ENCODE measurements at regions not wholly inside any gene's neighbourhood (a gene's known extent, or its start where the extent isn't known, plus 50 kb on each side); places are given as distances from the start of the nearest gene placed in this dataset.

- Mint-ChIP-seq H3K4me1 (ENCODE audit: low read depth, unreplicated experiment) (peaks cover 4% of the 10 kb centered on the region), H3K27me3 (ENCODE audit: low read depth, unreplicated experiment) (peaks cover 2% of the 10 kb centered on the region), H3K27ac (ENCODE audit: unreplicated experiment) (no peak overlapping the region), H3K4me3 (ENCODE audit: unreplicated experiment) (no peak overlapping the region), H3K9me3 (ENCODE audit: unreplicated experiment) (peaks cover 5% of the 10 kb centered on the region), H3K36me3 (ENCODE audit: low read depth, unreplicated experiment) (no peaks in the 10 kb centered on the region)
- no peak overlapping the region for H3K4me2 ChIP-seq (ENCODE audit: low read length)
- no peak overlapping the region for H3K9ac ChIP-seq (ENCODE audit: low read length)
- H2AFZ ChIP-seq (ENCODE audit: low read depth, low read length) = no peak overlapping the region
- no peak overlapping the region for H3K27ac ChIP-seq (ENCODE audit: low read depth, low read length)
- no peaks in the 10 kb centered on the region for H3K9me3 ChIP-seq (ENCODE audit: insufficient read depth, low read depth, low read length)
- H3K27me3 ChIP-seq (ENCODE audit: insufficient read depth, low read length) = no peaks in the 10 kb centered on the region
- no peaks in the 10 kb centered on the region for H3K36me3 ChIP-seq (ENCODE audit: insufficient read depth, low read length)
- no peaks in the 10 kb centered on the region for H3K79me2 ChIP-seq (ENCODE audit: insufficient read depth, low read length)
- TF ChIP-seq, protein P1, sequence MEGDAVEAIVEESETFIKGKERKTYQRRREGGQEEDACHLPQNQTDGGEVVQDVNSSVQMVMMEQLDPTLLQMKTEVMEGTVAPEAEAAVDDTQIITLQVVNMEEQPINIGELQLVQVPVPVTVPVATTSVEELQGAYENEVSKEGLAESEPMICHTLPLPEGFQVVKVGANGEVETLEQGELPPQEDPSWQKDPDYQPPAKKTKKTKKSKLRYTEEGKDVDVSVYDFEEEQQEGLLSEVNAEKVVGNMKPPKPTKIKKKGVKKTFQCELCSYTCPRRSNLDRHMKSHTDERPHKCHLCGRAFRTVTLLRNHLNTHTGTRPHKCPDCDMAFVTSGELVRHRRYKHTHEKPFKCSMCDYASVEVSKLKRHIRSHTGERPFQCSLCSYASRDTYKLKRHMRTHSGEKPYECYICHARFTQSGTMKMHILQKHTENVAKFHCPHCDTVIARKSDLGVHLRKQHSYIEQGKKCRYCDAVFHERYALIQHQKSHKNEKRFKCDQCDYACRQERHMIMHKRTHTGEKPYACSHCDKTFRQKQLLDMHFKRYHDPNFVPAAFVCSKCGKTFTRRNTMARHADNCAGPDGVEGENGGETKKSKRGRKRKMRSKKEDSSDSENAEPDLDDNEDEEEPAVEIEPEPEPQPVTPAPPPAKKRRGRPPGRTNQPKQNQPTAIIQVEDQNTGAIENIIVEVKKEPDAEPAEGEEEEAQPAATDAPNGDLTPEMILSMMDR (IDR thresholded peaks at IDR 0.05; ENCODE audit: insufficient read depth, low read depth, low read length) = no peak
- no peak for TF ChIP-seq EZH2 (IDR thresholded peaks at IDR 0.05; ENCODE audit: insufficient read depth, low read length)
- H3K4me3 ChIP-seq (ENCODE audit: insufficient read depth, low read depth, low read length) = no peak overlapping the region
- DNase-seq (ENCODE audit: low read depth) = no peak
- no peaks in the 10 kb centered on the region for H3K4me1 ChIP-seq (ENCODE audit: insufficient read depth, low read length)
- no peaks in the 10 kb centered on the region for H4K20me1 ChIP-seq (ENCODE audit: insufficient read depth, low read length)
- FAIRE-seq = no peak
Observed at GRCh38 chr11:39990421-39990831, 1469.0 kb downstream of the LRRC4C start.

DNA sequence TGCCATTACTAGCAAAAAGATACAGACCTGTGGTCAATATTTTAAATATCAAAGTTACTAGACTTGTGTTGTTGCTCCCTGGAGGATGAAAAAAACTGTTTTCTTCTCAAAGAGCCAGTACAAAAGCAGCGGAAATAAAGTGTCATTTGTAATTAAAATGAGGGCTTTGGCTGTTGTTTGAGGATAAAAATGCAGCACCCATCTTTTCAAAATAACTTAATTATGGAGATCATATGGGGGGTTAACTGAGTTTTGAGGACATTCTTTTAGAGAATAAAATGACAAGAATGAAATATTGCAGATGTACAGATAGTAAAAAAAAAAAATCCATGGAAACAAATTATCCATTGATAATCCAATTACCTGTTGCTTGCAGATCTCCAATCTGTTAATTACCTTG, 1484.4 kb downstream of the LRRC4C start:
- Mint-ChIP-seq H3K27ac (ENCODE audit: unreplicated experiment) (no peak overlapping the region), H3K4me1 (ENCODE audit: low read depth, unreplicated experiment) (no peaks in the 10 kb centered on the region), H3K9me3 (ENCODE audit: unreplicated experiment) (no peaks in the 10 kb centered on the region), H3K36me3 (ENCODE audit: low read depth, unreplicated experiment) (no peaks in the 10 kb centered on the region), H3K4me3 (ENCODE audit: unreplicated experiment) (no peak overlapping the region), H3K27me3 (ENCODE audit: low read depth, unreplicated experiment) (no peaks in the 10 kb centered on the region)
- Histone ChIP-seq H3K27ac (ENCODE audit: low read depth, low read length) (no peak overlapping the region), H3K4me1 (ENCODE audit: insufficient read depth, low read length) (no peaks in the 10 kb centered on the region), H2AFZ (ENCODE audit: low read depth, low read length) (no peak overlapping the region), H3K79me2 (ENCODE audit: insufficient read depth, low read length) (no peaks in the 10 kb centered on the region), H3K9ac (ENCODE audit: low read length) (no peak overlapping the region), H3K4me3 (ENCODE audit: insufficient read depth, low read depth, low read length) (no peak overlapping the region), H4K20me1 (ENCODE audit: insufficient read depth, low read length) (no peaks in the 10 kb centered on the region), H3K4me2 (ENCODE audit: low read length) (no peak overlapping the region), H3K36me3 (ENCODE audit: insufficient read depth, low read length) (no peaks in the 10 kb centered on the region), H3K27me3 (ENCODE audit: insufficient read depth, low read length) (no peaks in the 10 kb centered on the region), H3K9me3 (ENCODE audit: insufficient read depth, low read depth, low read length) (no peaks in the 10 kb centered on the region)
- TF ChIP-seq, protein P1 (IDR thresholded peaks at IDR 0.05; ENCODE audit: insufficient read depth, low read depth, low read length) = no peak
- TF ChIP-seq EZH2 (IDR thresholded peaks at IDR 0.05; ENCODE audit: insufficient read depth, low read length) = no peak
- DNase-seq (ENCODE audit: low read depth) (no peak), FAIRE-seq (no peak)

GRCh38 chr11:39972461-39972860, 1487.0 kb downstream of the LRRC4C start:
- Mint-ChIP-seq H3K4me3 (ENCODE audit: unreplicated experiment) (no peak overlapping the region), H3K27me3 (ENCODE audit: low read depth, unreplicated experiment) (no peaks in the 10 kb centered on the region), H3K4me1 (ENCODE audit: low read depth, unreplicated experiment) (no peaks in the 10 kb centered on the region), H3K36me3 (ENCODE audit: low read depth, unreplicated experiment) (no peaks in the 10 kb centered on the region), H3K27ac (ENCODE audit: unreplicated experiment) (no peak overlapping the region), H3K9me3 (ENCODE audit: unreplicated experiment) (no peaks in the 10 kb centered on the region)
- Histone ChIP-seq H3K79me2 (ENCODE audit: insufficient read depth, low read length) (no peaks in the 10 kb centered on the region), H4K20me1 (ENCODE audit: insufficient read depth, low read length) (no peaks in the 10 kb centered on the region), H3K27me3 (ENCODE audit: insufficient read depth, low read length) (no peaks in the 10 kb centered on the region), H3K9ac (ENCODE audit: low read length) (no peak overlapping the region), H3K4me3 (ENCODE audit: insufficient read depth, low read depth, low read length) (no peak overlapping the region), H3K36me3 (ENCODE audit: insufficient read depth, low read length) (no peaks in the 10 kb centered on the region), H3K4me1 (ENCODE audit: insufficient read depth, low read length) (no peaks in the 10 kb centered on the region), H3K9me3 (ENCODE audit: insufficient read depth, low read depth, low read length) (no peaks in the 10 kb centered on the region), H3K27ac (ENCODE audit: low read depth, low read length) (no peak overlapping the region), H2AFZ (ENCODE audit: low read depth, low read length) (no peak overlapping the region), H3K4me2 (ENCODE audit: low read length) (no peak overlapping the region)
- TF ChIP-seq, protein P1 (IDR thresholded peaks at IDR 0.05; ENCODE audit: insufficient read depth, low read depth, low read length) = no peak
- TF ChIP-seq EZH2 (IDR thresholded peaks at IDR 0.05; ENCODE audit: insufficient read depth, low read length) = no peak
- DNase-seq (ENCODE audit: low read depth) (no peak), FAIRE-seq (no peak)
